IPS DF 19.7 (cell line): ENCODE measurements at regions not wholly inside any gene's neighbourhood (a gene's known extent, or its start where the extent isn't known, plus 50 kb on each side); places are given as distances from the start of the nearest gene placed in this dataset.
A peak's percentile ranks its signal among the peaks of the same experiment; 100 is the strongest.

Source experiments
- DNase-seq: peaks from one replicate; pipeline ENCODE4 v3.0.0-alpha.2; 2013; ENCODE audit warnings: low read depth, low spot score

DNA sequence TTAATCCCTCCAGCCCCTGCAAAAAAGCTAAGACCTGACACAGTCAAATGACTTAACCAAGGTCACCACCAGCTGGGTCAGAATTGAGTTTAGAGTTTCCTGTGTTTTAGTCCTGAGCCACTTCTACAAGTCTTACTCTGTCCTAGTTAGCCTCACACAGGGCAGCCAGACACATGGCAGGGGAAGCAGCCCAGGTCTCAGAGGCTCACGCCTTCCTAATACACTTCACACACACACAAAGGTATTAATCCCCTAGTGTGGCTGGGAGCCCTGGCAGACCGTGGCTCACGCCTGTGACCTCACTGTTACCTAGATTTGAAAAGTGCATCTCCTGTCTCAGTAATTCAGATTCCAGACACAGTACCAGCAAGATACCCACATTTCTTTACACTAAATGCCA is 77.4 kb upstream of the WWC1 start:
- DNase-seq = no peak

DNA sequence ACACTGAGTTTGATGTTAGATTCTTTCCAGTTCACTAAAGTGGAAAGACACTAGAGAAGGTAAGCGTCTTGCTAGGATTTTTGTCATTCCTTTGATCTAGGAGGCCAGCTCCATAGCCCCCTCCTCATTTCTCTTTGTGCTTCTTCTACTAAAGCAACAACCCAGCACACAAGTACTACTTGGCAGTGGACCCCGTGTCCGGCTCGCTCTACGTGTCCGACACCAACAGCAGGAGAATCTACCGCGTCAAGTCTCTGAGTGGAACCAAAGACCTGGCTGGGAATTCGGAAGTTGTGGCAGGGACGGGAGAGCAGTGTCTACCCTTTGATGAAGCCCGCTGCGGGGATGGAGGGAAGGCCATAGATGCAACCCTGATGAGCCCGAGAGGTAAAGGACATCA is 76.6 kb upstream of the WWC1 start:
- DNase-seq = no peak

DNA sequence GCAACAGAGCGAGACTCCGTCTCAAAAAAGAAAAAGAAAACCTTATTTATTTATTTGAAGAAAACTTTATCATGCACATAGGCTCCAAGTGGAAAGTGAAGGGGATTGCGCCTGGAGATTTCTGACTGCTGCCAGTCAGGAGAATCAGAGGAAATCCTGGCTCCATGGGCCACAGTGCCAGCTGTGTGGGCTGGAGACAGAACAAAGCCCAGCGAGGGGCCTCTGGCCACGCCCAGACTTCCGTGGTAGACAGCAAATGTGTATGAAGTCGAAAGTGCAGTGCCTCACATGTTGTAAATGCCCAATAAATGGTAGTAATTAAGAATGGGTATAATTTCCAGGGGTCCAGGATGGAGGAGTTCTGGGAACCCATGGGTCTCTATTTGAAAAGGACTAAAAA is 75.8 kb upstream of the WWC1 start:
- no peak for DNase-seq

DNA sequence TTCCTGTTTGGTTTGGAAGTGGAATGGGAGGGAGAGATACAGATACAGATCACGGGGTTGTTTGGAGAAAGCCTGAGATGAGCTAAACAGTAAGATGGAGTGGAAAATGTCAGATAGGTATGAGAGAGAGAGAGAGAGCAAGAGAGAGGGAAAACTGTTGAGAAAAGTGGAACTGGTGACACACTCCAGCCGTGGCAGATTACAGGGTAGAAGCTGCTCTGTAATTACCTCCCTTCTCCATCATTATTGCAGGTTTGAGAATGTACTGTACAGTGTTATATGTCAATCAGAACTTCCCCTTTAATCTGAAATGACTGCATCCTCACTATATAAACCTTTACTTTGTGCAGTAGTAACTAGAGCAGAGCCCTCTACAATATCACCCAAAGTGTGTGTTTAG is 74.5 kb upstream of the WWC1 start:
- no peak for DNase-seq

DNA sequence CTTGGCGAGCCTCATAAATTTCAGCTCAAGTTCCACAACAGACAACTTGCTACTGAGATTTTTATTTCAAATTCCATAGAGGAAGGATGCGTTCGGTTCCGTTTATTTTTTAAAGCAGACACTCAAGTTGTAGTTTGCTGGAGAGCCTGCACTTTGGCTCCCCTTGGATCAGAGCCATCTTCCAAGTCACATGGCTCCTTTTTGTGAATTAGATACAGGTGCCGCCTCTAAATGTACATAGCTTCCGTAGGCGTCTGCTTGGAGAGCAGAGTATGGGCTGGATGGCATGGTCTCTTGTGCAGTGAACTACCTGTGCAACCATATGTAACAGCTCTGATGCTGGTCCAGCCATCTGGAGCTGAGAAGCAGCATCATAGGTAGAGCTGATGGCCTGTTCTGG is 73.9 kb upstream of the WWC1 start:
- DNase-seq = no peak

DNA sequence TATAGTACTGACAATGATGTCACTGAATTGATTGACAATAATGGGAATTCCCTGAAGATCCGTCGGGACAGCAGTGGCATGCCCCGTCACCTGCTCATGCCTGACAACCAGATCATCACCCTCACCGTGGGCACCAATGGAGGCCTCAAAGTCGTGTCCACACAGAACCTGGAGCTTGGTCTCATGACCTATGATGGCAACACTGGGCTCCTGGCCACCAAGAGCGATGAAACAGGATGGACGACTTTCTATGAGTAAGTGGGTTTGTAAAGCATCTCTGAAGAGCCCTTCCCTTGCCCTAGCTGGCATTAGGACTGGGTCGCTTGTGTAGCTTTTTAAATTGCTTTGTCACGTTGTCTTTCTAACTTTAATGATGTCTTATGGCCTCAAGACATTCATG is 72.7 kb upstream of the WWC1 start:
- no peak for DNase-seq

DNA sequence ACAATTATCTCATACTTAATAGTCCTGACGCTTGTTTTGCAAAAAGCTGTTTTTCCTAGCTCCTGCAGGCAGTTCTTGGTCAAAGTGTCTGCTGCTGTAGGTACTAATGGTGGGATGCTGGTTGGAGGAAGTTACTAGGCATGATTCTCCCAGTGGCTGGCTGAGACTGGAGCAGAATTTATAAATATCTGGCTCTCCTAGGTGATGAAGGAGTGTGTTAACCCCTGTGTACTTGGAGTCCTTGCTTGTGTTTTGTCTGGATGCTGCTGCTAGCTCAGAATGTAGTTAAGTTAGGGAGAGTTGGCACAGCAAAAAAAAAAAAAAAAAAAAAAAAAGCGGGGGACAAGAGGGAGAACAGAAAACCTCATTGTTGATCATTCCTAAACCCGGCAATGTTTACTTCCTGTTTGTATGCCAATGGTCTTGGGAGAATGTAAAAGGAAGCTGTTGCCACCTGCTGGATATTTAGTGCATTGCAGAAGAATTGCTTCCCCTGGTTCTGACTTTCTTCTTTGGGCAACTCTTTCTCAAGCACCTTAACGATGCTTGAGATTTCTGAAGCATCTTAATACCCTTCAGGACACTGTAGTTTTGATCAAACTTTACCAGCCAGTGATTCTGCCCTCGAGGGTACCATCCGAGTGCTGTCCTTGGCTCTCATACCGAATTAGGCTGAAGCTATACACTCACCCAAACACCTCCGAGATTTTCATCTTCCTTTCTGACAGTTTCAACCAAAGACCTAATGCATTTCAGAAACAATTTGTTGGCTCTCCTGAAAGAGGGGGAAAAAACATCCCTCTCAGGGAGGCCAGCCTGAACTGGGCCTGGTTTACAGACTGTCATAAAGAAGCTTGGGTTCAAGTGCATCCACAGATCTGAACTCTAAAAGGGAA is 71.7 kb upstream of the WWC1 start:
- peak; percentile 63 for DNase-seq

DNA sequence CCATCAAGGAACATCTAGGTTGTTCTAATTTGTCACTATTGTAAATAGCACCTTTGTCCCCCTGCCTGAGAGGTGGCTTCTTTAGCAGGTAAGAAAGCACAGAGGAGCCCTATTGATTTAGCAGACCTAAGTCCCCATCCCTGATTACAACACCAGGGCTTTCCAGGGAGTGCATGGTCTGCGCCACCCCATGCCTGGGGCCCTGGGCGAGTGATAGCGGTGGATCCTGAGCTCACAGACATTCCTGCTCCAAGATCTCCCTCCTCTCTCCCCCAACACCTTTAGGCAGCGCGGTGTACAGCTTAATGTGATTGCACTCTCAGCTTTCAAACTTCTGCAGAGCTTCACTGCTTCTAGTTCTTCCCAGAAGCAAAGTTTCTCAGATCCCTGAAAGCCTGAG is 67.4 kb upstream of the WWC1 start:
- DNase-seq = no peak

DNA sequence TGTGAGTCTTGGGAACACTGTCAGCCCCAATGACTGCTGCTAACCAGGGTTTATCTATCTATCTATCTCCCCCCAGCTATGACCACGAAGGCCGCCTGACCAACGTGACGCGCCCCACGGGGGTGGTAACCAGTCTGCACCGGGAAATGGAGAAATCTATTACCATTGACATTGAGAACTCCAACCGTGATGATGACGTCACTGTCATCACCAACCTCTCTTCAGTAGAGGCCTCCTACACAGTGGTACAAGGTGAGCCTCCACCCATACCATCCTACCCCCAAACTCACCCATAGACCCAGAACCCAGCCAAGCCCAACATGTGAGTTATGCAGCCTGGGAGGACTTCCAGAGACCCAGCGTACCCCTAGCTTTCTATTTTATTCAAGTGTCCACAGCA is 65.4 kb upstream of the WWC1 start:
- no peak for DNase-seq

DNA sequence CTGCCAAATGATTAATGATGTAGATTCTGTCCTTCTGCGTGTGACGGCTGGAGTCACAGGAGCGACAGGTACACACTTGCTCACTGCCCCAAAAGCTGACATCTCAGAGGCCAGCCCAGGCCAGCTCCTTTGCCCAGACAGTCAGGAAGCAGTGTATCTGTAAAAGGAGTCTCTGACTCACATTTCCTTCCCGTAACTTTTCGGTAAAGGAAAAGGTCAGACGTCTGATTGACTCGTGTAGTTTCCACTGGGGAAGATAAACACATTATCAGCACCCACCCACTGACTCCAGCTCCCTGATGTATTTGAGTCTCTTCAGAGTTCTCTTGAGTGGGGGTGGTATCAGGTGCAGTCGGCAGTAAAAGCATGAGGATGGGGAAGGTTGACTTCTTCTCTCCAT is 64.4 kb upstream of the WWC1 start:
- no peak for DNase-seq

DNA sequence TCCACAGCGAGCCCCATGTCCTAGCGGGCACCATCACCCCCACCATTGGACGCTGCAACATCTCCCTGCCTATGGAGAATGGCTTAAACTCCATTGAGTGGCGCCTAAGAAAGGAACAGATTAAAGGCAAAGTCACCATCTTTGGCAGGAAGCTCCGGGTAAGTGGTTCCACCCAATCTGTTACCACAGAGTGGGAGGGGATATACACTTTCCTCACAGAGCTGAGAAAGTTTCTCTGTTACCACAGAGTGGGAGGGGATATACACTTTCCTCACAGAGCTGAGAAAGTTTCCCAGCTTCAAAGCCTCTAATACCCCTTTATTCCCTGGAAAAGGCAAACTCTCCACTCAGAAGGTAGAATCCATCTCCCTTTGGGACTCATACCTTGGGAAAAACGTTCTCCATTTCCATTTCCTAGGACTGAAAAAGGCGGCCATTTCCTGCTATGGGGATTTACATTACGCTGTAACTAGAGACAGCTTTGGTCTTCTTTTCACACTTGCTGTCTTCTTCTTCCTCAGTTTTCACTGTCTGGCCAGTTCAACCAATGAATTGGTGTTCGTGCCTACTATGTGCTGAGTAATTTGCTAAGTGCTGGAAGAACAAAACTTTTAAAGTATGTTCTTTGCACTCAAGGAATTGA is 63.4 kb upstream of the WWC1 start:
- no peak for DNase-seq

DNA sequence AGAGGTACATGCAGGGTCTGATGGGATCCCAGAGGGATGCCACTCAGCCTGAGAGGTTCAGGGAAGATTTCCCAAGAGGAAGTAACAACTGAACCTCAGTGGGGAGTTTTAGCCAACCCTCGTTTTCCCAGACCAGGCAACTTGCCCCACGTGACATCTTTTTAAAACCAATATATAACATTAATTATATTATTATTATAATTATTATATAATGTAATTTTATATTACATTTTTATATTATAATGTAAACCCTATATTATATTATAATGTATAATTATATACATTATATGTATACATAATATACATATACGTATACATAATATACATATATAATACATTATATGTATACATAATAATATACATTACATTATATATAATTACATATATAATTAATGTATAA is 62.8 kb upstream of the WWC1 start:
- DNase-seq = no peak

DNA sequence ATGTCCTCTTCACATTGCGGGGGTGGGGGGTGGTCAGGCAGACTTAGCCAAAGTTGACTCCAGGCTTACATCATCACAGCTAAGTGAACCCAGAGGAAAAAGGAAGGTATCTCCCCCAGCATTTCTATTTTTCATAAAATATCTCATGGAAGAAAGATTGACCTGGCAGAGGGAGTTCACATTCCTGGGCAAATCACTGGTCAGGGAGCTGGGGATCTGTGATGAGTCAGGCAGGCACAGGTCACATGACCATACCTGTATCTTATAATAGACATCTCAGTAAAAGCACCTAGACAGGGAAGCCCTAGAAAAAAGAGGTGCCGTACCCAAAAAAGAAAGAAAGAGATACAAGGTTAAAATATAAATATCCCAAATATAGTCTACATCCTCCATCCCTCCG is 57.3 kb upstream of the WWC1 start:
- no peak for DNase-seq

DNA sequence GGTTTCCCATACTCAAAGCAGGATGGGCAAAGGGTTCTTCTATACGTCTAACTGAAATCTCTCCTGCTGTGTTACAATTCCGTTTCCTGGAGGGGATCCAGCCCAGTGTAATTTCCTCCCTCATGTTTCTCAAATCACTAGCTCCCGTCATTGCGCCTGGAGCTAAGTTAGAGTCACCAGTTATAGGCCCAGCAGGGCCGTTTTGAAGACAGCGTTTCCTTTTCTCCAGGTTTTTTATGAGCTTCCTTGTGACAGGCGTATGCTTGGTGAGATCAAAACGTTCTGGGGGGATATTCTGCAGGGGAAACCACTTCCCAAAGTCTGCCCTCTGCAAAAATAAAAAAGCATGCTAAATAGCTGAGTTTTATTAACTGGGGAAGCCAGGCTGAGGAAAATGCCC is 53.0 kb upstream of the WWC1 start:
- no peak for DNase-seq

DNA sequence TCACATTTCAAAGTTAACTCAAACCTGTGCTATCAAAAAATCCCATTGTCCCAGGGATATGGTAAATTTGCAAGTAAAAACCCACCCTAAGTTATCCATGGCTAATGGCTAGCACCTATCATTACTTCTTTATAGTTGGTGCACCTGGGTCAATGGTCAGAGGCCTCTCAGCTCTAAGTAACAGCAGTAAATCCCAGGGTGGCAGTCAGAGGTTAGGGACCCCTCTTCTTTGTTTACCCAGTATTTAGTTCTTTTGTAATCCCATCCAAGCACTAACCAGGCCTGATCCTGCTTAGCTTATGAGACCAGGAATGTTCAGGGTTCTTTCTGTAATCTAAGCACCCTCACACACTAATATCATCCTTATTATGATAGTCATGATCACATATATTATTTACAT is 52.1 kb upstream of the WWC1 start:
- no peak for DNase-seq
